Right cardiac atrium (tissue), 5 donors: ENCODE measurements at regions not wholly inside any gene's neighbourhood (a gene's known extent, or its start where the extent isn't known, plus 50 kb on each side); places are given as distances from the start of the nearest gene placed in this dataset.

Experiments
- ATAC-seq, 2 donors: fragments of 200-7000 bp; cut with Tn5 transposase; one replicate each; pipeline versions ENCODE4 v1.8.0 to v1.9.1; 2020; ENCODE audit warnings: moderate library complexity in 2 of 2, mild to moderate bottlenecking in 1 of 2
- DNase-seq, 3 donors: peaks; one replicate each; pipeline ENCODE4 v3.0.0-alpha.2; 2020
- H3K27ac ChIP-seq: one replicate; pipeline ENCODE4 v1.5.1; 2013; ENCODE audit warnings: mild to moderate bottlenecking, low read length, control low read depth, moderate library complexity
- H3K27me3 ChIP-seq: one replicate; pipeline ENCODE4 v1.6.1; 2013; ENCODE audit not compliant: control insufficient read depth, insufficient read depth
- H3K4me1 ChIP-seq: one replicate; pipeline ENCODE4 v1.6.1; 2013; ENCODE audit warnings: low read length; ENCODE audit not compliant: control insufficient read depth, insufficient read depth
- H3K4me3 ChIP-seq: one replicate; pipeline ENCODE4 v1.5.1; 2013; ENCODE audit warnings: low read length, control low read depth
- H3K9me3 ChIP-seq: one replicate; pipeline ENCODE4 v1.6.1; 2013; ENCODE audit warnings: low read length; ENCODE audit not compliant: control insufficient read depth
- WGBS: extraction: QIAGEN DNeasy Blood & Tissue Kit; methylation state at CpG from one replicate; pipeline ENCODE4 v1.1.7; 2013; 5-methylcytosine and 5-hydroxymethylcytosine counted together
- intact Hi-C, 4 donors: fragments of 100-400 bp; cut with DNase I; formaldehyde crosslinking; loops; one replicate each; pipeline versions ENCODE4 v1.11.0 to v1.14.0; 2022 to 2023
- donor health status: healthy with polysubstance abuse.
- donor health status: DM: no; HTN: yes; CAD: no.
- donor health status: DM: no; HTN: no; CAD: no.
- donor health status: DM: no; HTN: yes; CAD: no; lungs with severe emphysema.
- donor health status: DM: yes; HTN: yes; CAD: no.

- H3K27ac ChIP-seq, result no peak overlapping the region
- no peaks in the 10 kb centered on the region for H3K4me1 ChIP-seq
- intact Hi-C loops, result no loop called here
- no peak overlapping the region for H3K4me3 ChIP-seq
- ATAC-seq (no peak), DNase-seq (peak; percentile 5 to 24 (median 5))
- 82% methylated on average over 18 of the region's 18 CpGs for WGBS
- H3K9me3 ChIP-seq, result no peaks in the 10 kb centered on the region
- H3K27me3 ChIP-seq, result no peaks in the 10 kb centered on the region
These were observed 56.2 kb upstream of the ADRA2C start for GRCh38 chr4:3709846-3710441.

GRCh38 chr4:3709061-3709845 lies 56.9 kb upstream of the ADRA2C start:
- no peak overlapping the region for H3K4me3 ChIP-seq
- H3K27ac ChIP-seq, result no peak overlapping the region
- H3K9me3 ChIP-seq, result no peaks in the 10 kb centered on the region
- no peaks in the 10 kb centered on the region for H3K4me1 ChIP-seq
- H3K27me3 ChIP-seq, result no peaks in the 10 kb centered on the region
- DNase-seq (peak in 2 of 3 donors; percentile 7 to 34), ATAC-seq (no peak)
- intact Hi-C loops, result no loop called here
- WGBS, result 91% methylated on average over 14 of the region's 14 CpGs

GRCh38 chr4:3708611-3709010 lies 57.6 kb upstream of the ADRA2C start:
- H3K27ac ChIP-seq, result no peak overlapping the region
- no peak overlapping the region for H3K4me3 ChIP-seq
- 92% methylated on average over 8 of the region's 8 CpGs for WGBS
- no peaks in the 10 kb centered on the region for H3K4me1 ChIP-seq
- intact Hi-C loops, result no loop called here
- H3K27me3 ChIP-seq, result no peaks in the 10 kb centered on the region
- ATAC-seq (no peak), DNase-seq (peak in 2 of 3 donors; percentile 4 to 16)
- no peaks in the 10 kb centered on the region for H3K9me3 ChIP-seq

GRCh38 chr4:3708103-3708510 lies 58.1 kb upstream of the ADRA2C start:
- no peaks in the 10 kb centered on the region for H3K9me3 ChIP-seq
- intact Hi-C loops, result no loop called here
- H3K27me3 ChIP-seq, result no peaks in the 10 kb centered on the region
- peak; percentile 35 to 67 for ATAC-seq
- no peak overlapping the region for H3K4me3 ChIP-seq
- no peak overlapping the region for H3K27ac ChIP-seq
- no peaks in the 10 kb centered on the region for H3K4me1 ChIP-seq
- 34% methylated on average over 14 of the region's 14 CpGs for WGBS
- peak; percentile 27 to 70 (median 60) for DNase-seq

GRCh38 chr4:3707423-3708102 lies 58.6 kb upstream of the ADRA2C start:
- DNase-seq, result peak in 1 of 3 donors; percentile 20
- no peaks in the 10 kb centered on the region for H3K27me3 ChIP-seq
- no peaks in the 10 kb centered on the region for H3K4me1 ChIP-seq
- no peak overlapping the region for H3K4me3 ChIP-seq
- no peaks in the 10 kb centered on the region for H3K9me3 ChIP-seq
- intact Hi-C loops, result no loop called here
- 58% methylated on average over 17 of the region's 17 CpGs for WGBS
- ATAC-seq, result no peak
- H3K27ac ChIP-seq, result no peak overlapping the region

- intact Hi-C loops, result no loop called here
- Histone ChIP-seq H3K4me1 (no peaks in the 10 kb centered on the region), H3K4me3 (no peak overlapping the region), H3K27ac (no peak overlapping the region), H3K9me3 (no peaks in the 10 kb centered on the region), H3K27me3 (no peaks in the 10 kb centered on the region)
- ATAC-seq, result no peak
- peak in 2 of 3 donors; percentile 26 to 40 for DNase-seq
- WGBS, result 89% methylated on average over 15 of the region's 15 CpGs
These were observed 59.4 kb upstream of the ADRA2C start for GRCh38 chr4:3706565-3707422.

GRCh38 chr4:3706111-3706511 lies 60.1 kb upstream of the ADRA2C start:
- Histone ChIP-seq H3K4me1 (no peaks in the 10 kb centered on the region), H3K4me3 (no peak overlapping the region), H3K9me3 (no peaks in the 10 kb centered on the region), H3K27ac (no peak overlapping the region), H3K27me3 (no peaks in the 10 kb centered on the region)
- intact Hi-C loops, result no loop called here
- peak in 1 of 3 donors; percentile 26 for DNase-seq
- 82% methylated on average over 10 of the region's 10 CpGs for WGBS
- no peak for ATAC-seq

- peak; percentile 6 to 30 (median 13) for DNase-seq
- no peak overlapping the region for H3K4me3 ChIP-seq
- 79% methylated on average over 20 of the region's 20 CpGs for WGBS
- no peaks in the 10 kb centered on the region for H3K9me3 ChIP-seq
- H3K27ac ChIP-seq, result no peak overlapping the region
- intact Hi-C loops, result no loop called here
- no peaks in the 10 kb centered on the region for H3K27me3 ChIP-seq
- ATAC-seq, result no peak
- no peaks in the 10 kb centered on the region for H3K4me1 ChIP-seq
These were observed 60.8 kb upstream of the ADRA2C start for GRCh38 chr4:3705236-3705987.

GRCh38 chr4:3704669-3705068 lies 61.5 kb upstream of the ADRA2C start:
- Histone ChIP-seq H3K9me3 (no peaks in the 10 kb centered on the region), H3K4me3 (no peak overlapping the region), H3K27me3 (no peaks in the 10 kb centered on the region), H3K4me1 (no peaks in the 10 kb centered on the region), H3K27ac (no peak overlapping the region)
- intact Hi-C loops, result no loop called here
- WGBS, result 60% methylated on average over 10 of the region's 10 CpGs
- no peak for ATAC-seq
- peak in 2 of 3 donors; percentile 3 to 28 for DNase-seq
